ENCODE measurements at regions not wholly inside any gene's neighbourhood (a gene's known extent, or its start where the extent isn't known, plus 50 kb on each side); places are given as distances from the start of the nearest gene placed in this dataset.
"Not testable (repeated sequence)": the region's sequence is repeated elsewhere in the genome, so short reads cannot be mapped to it uniquely, and the experiment has no call there.

GRCh38 chr13:78065141-78065540, 146.5 kb upstream of the EDNRB start:
- DNase-seq = no peak
- Histone ChIP-seq H3K27ac (ENCODE audit: low read length) (no peak overlapping the region), H3K4me1 (ENCODE audit: low read length) (no peaks in the 10 kb centered on the region), H3K9me3 (replicated peaks; ENCODE audit: insufficient read depth, low read length) (no peaks in the 10 kb centered on the region), H4K20me1 (ENCODE audit: insufficient read depth, low read length) (no peaks in the 10 kb centered on the region), H3F3A (ENCODE audit: insufficient read depth, low read length) (no peaks in the 10 kb centered on the region), H2AFZ (ENCODE audit: low read length) (no peak overlapping the region), H3K9me2 (replicated peaks; ENCODE audit: insufficient read depth, low read length) (no peaks in the 10 kb centered on the region), H3K36me3 (replicated peaks; ENCODE audit: insufficient read depth, low read length) (no peaks in the 10 kb centered on the region), H3K9ac (ENCODE audit: low read length) (no peak overlapping the region), H3K4me2 (ENCODE audit: low read depth, low read length) (no peak overlapping the region), H3K79me2 (ENCODE audit: low read length) (no peaks in the 10 kb centered on the region), H3K27me3 (replicated peaks; ENCODE audit: insufficient read depth, low read length) (no peaks in the 10 kb centered on the region), H3K4me3 (ENCODE audit: low read length) (no peak overlapping the region)
- TF ChIP-seq EZH2phosphoT487 (IDR thresholded peaks at IDR 0.05; ENCODE audit: low read length) (no peak), EZH2 (optimal IDR thresholded peaks at IDR 0.05; ENCODE audit: low read depth, low read length) (no peak)
- TF ChIP-seq, protein P1, sequence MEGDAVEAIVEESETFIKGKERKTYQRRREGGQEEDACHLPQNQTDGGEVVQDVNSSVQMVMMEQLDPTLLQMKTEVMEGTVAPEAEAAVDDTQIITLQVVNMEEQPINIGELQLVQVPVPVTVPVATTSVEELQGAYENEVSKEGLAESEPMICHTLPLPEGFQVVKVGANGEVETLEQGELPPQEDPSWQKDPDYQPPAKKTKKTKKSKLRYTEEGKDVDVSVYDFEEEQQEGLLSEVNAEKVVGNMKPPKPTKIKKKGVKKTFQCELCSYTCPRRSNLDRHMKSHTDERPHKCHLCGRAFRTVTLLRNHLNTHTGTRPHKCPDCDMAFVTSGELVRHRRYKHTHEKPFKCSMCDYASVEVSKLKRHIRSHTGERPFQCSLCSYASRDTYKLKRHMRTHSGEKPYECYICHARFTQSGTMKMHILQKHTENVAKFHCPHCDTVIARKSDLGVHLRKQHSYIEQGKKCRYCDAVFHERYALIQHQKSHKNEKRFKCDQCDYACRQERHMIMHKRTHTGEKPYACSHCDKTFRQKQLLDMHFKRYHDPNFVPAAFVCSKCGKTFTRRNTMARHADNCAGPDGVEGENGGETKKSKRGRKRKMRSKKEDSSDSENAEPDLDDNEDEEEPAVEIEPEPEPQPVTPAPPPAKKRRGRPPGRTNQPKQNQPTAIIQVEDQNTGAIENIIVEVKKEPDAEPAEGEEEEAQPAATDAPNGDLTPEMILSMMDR (IDR thresholded peaks at IDR 0.05; ENCODE audit: low read length) = no peak

- Histone ChIP-seq H4K20me1 (ENCODE audit: insufficient read depth, low read length) (no peaks in the 10 kb centered on the region), H3K9me2 (replicated peaks; ENCODE audit: insufficient read depth, low read length) (no peaks in the 10 kb centered on the region), H2AFZ (ENCODE audit: low read length) (no peak overlapping the region), H3K27me3 (replicated peaks; ENCODE audit: insufficient read depth, low read length) (no peaks in the 10 kb centered on the region), H3K4me3 (ENCODE audit: low read length) (no peak overlapping the region), H3K27ac (ENCODE audit: low read length) (no peak overlapping the region), H3K79me2 (ENCODE audit: low read length) (no peaks in the 10 kb centered on the region), H3K9me3 (replicated peaks; ENCODE audit: insufficient read depth, low read length) (no peaks in the 10 kb centered on the region), H3K9ac (ENCODE audit: low read length) (no peak overlapping the region), H3K36me3 (replicated peaks; ENCODE audit: insufficient read depth, low read length) (no peaks in the 10 kb centered on the region), H3F3A (ENCODE audit: insufficient read depth, low read length) (no peaks in the 10 kb centered on the region), H3K4me1 (ENCODE audit: low read length) (no peaks in the 10 kb centered on the region), H3K4me2 (ENCODE audit: low read depth, low read length) (no peak overlapping the region)
- DNase-seq = no peak
- TF ChIP-seq EZH2phosphoT487 (IDR thresholded peaks at IDR 0.05; ENCODE audit: low read length) = no peak
- TF ChIP-seq, protein P1 (IDR thresholded peaks at IDR 0.05; ENCODE audit: low read length) = no peak
- no peak for TF ChIP-seq EZH2 (optimal IDR thresholded peaks at IDR 0.05; ENCODE audit: low read depth, low read length)
Measured at GRCh38 chr13:78061806-78062205, 143.2 kb upstream of the EDNRB start.

DNA sequence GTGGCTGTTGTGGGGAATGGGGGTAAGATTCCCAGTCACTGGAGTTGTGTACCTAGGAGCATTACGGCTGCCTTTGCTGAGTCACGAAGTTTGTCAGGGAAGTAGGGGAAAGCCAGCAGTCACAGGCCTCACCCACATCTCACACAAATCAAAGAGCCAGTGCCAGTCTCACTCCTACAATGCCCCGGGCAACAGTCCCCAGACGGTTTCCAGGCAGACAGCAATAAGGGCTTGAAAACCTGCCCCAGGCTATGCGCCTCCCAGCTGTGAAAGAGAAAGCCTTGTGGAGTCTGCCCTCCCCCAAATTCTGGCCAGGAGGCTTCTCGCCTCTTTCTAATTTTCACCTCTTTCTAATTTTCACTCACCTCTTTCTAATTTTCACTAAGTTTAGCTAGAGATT, 142.3 kb upstream of the EDNRB start:
- Histone ChIP-seq H2AFZ (ENCODE audit: low read length) (no peak overlapping the region), H3K9me2 (replicated peaks; ENCODE audit: insufficient read depth, low read length) (no peaks in the 10 kb centered on the region), H3F3A (ENCODE audit: insufficient read depth, low read length) (no peaks in the 10 kb centered on the region), H3K9me3 (replicated peaks; ENCODE audit: insufficient read depth, low read length) (no peaks in the 10 kb centered on the region), H3K27me3 (replicated peaks; ENCODE audit: insufficient read depth, low read length) (no peaks in the 10 kb centered on the region), H3K36me3 (replicated peaks; ENCODE audit: insufficient read depth, low read length) (no peaks in the 10 kb centered on the region), H3K4me2 (ENCODE audit: low read depth, low read length) (no peak overlapping the region), H3K27ac (ENCODE audit: low read length) (no peak overlapping the region), H3K4me3 (ENCODE audit: low read length) (no peak overlapping the region), H4K20me1 (ENCODE audit: insufficient read depth, low read length) (no peaks in the 10 kb centered on the region), H3K9ac (ENCODE audit: low read length) (no peak overlapping the region), H3K4me1 (ENCODE audit: low read length) (no peaks in the 10 kb centered on the region), H3K79me2 (ENCODE audit: low read length) (no peaks in the 10 kb centered on the region)
- no peak for DNase-seq
- TF ChIP-seq EZH2 (optimal IDR thresholded peaks at IDR 0.05; ENCODE audit: low read depth, low read length) (no peak), EZH2phosphoT487 (IDR thresholded peaks at IDR 0.05; ENCODE audit: low read length) (no peak)
- TF ChIP-seq, protein P1 (IDR thresholded peaks at IDR 0.05; ENCODE audit: low read length) = no peak

- not testable (repeated sequence) for H3K4me1 ChIP-seq (ENCODE audit: low read length); H4K20me1 ChIP-seq (ENCODE audit: insufficient read depth, low read length); H3K36me3 ChIP-seq (replicated peaks; ENCODE audit: insufficient read depth, low read length); H3F3A ChIP-seq (ENCODE audit: insufficient read depth, low read length); H3K9me3 ChIP-seq (replicated peaks; ENCODE audit: insufficient read depth, low read length); H3K4me2 ChIP-seq (ENCODE audit: low read depth, low read length); H3K27me3 ChIP-seq (replicated peaks; ENCODE audit: insufficient read depth, low read length); H3K27ac ChIP-seq (ENCODE audit: low read length); H3K9me2 ChIP-seq (replicated peaks; ENCODE audit: insufficient read depth, low read length); H3K9ac ChIP-seq (ENCODE audit: low read length); H3K4me3 ChIP-seq (ENCODE audit: low read length); H2AFZ ChIP-seq (ENCODE audit: low read length); H3K79me2 ChIP-seq (ENCODE audit: low read length); DNase-seq
Measured at GRCh38 chr13:78056865-78057264, 138.2 kb upstream of the EDNRB start.

Data from MM.1S (cell line).